ENCODE measurements at regions not wholly inside any gene's neighbourhood (a gene's known extent, or its start where the extent isn't known, plus 50 kb on each side); places are given as distances from the start of the nearest gene placed in this dataset.

DNA sequence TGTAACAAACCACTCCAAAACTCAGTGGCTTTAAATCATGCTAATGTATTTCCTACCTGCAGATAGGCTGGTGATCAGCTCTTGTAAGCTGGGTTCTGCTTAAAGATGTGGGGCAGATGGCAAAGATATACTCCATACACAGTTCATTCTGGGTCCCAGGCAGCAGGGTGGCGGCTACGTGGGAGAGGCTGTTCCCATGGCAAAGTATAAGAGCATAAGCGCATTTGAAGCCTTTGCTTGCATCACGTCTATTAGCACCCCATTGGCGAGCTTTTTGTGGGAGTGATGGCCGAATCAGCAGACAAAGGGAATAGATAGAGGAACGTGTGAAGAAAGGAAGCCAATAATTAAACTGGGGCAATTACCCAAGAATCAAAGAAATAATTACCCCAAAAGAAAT is 523.1 kb downstream of the SPATA31D1 start:
- TF ChIP-seq, protein P1, sequence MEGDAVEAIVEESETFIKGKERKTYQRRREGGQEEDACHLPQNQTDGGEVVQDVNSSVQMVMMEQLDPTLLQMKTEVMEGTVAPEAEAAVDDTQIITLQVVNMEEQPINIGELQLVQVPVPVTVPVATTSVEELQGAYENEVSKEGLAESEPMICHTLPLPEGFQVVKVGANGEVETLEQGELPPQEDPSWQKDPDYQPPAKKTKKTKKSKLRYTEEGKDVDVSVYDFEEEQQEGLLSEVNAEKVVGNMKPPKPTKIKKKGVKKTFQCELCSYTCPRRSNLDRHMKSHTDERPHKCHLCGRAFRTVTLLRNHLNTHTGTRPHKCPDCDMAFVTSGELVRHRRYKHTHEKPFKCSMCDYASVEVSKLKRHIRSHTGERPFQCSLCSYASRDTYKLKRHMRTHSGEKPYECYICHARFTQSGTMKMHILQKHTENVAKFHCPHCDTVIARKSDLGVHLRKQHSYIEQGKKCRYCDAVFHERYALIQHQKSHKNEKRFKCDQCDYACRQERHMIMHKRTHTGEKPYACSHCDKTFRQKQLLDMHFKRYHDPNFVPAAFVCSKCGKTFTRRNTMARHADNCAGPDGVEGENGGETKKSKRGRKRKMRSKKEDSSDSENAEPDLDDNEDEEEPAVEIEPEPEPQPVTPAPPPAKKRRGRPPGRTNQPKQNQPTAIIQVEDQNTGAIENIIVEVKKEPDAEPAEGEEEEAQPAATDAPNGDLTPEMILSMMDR (IDR thresholded peaks at IDR 0.05; ENCODE audit: low read depth, low read length, poor library complexity, severe bottlenecking) = no peak
- no peak for TF ChIP-seq EZH2phosphoT487 (IDR thresholded peaks at IDR 0.05; ENCODE audit: borderline replicate concordance, low read length)

Measured in DOHH2 (cell line).